SK-N-SH (cell line): ENCODE measurements at regions not wholly inside any gene's neighbourhood (a gene's known extent, or its start where the extent isn't known, plus 50 kb on each side); places are given as distances from the start of the nearest gene placed in this dataset.
"Not testable (repeated sequence)": the region's sequence is repeated elsewhere in the genome, so short reads cannot be mapped to it uniquely, and the experiment has no call there.

ENCODE experiments used
- CTCF ChIA-PET: fragments of 300-600, 350-600 bp; formaldehyde crosslinking; extraction: SDS; loops from one replicate; lab custom pipeline; 2021; lab: Yijun Ruan, JAX
- POLR2A ChIA-PET: fragments of 350-600 bp; sonication (Branson Sonifier 250); formaldehyde crosslinking; extraction: SDS; loops from one replicate; lab custom pipeline; 2020; ENCODE audit warnings: antibody characterized with exemption, inconsistent platforms; lab: Yijun Ruan, JAX
- DNase-seq: peaks from one replicate; pipeline ENCODE4 v3.0.0; 2012
- H2AFZ ChIP-seq: fragments of 200-600 bp; sonication (generic); 2 replicates; pipeline ENCODE4 v1.8.1; 2016; ENCODE audit warnings: antibody characterized with exemption, mild to moderate bottlenecking, low read depth
- H3F3A ChIP-seq: fragments of 200-600 bp; sonication (generic); replicated peaks from 2 replicates; pipeline ENCODE3; 2016; ENCODE audit warnings: antibody characterized with exemption, mild to moderate bottlenecking; ENCODE audit not compliant: insufficient read depth
- H3K27ac ChIP-seq, 2 experiments: fragments of 200-500 bp in 1 of 2; fragments of 200-600 bp in 1 of 2; sonication (Bioruptor generic) in 1 of 2; sonication (generic), shearing (Covaris generic) in 1 of 2; 2 replicates each; pipeline versions ENCODE4 v1.5.1 to v1.6.1; 2014 to 2016; ENCODE audit warnings: low read depth in 2 of 2, inconsistent platforms in 1 of 2, low read length in 1 of 2, mild to moderate bottlenecking in 1 of 2, mixed read lengths in 1 of 2
- H3K27me3 ChIP-seq: fragments of 200-600 bp; sonication (generic), shearing (Covaris generic); 2 replicates; pipeline ENCODE4 v1.6.1; 2016; ENCODE audit warnings: mixed run types; ENCODE audit not compliant: insufficient read depth
- H3K36me3 ChIP-seq, 2 experiments: fragments of 200-500 bp in 1 of 2; fragments of 200-600 bp in 1 of 2; sonication (Bioruptor generic) in 1 of 2; sonication (generic) in 1 of 2; replicated peaks in 1 of 2; 2 replicates each; pipeline versions ENCODE3 to v1.5.1; 2014 to 2016; ENCODE audit warnings: low read length in 1 of 2, mild to moderate bottlenecking in 1 of 2; ENCODE audit not compliant: insufficient read depth in 2 of 2, control insufficient read depth in 1 of 2
- H3K4me1 ChIP-seq, 2 experiments: fragments of 200-500 bp in 1 of 2; fragments of 200-600 bp in 1 of 2; sonication (Bioruptor generic) in 1 of 2; sonication (generic), shearing (Covaris generic) in 1 of 2; 2 replicates each; pipeline versions ENCODE4 v1.5.1 to v1.6.1; 2014 to 2016; ENCODE audit warnings: low read depth in 1 of 2, low read length in 1 of 2, mixed run types in 1 of 2; ENCODE audit not compliant: insufficient read depth in 2 of 2, control insufficient read depth in 1 of 2
- H3K4me2 ChIP-seq: fragments of 200-600 bp; sonication (generic), shearing (Covaris generic); 2 replicates; pipeline ENCODE4 v1.6.1; 2017; ENCODE audit warnings: mixed run types
- H3K4me3 ChIP-seq, 2 experiments: fragments of 200-500 bp in 1 of 2; fragments of 200-600 bp in 1 of 2; sonication (Bioruptor generic) in 1 of 2; sonication (generic), shearing (Covaris generic) in 1 of 2; 2 replicates each; pipeline versions ENCODE4 v1.5.1 to v1.8.1; 2014 to 2016; ENCODE audit warnings: low read depth in 2 of 2, inconsistent platforms in 1 of 2, low read length in 1 of 2, mild to moderate bottlenecking in 1 of 2, mixed read lengths in 1 of 2, moderate library complexity in 1 of 2
- H3K79me2 ChIP-seq: fragments of 200-600 bp; sonication (generic); 2 replicates; pipeline ENCODE4 v1.8.1; 2017; ENCODE audit warnings: mild to moderate bottlenecking; ENCODE audit not compliant: insufficient read depth
- H3K9ac ChIP-seq: fragments of 200-600 bp; sonication (generic); 2 replicates; pipeline ENCODE4 v1.6.1; 2017; ENCODE audit warnings: mixed run types
- H3K9me2 ChIP-seq: fragments of 200-600 bp; sonication (generic); 2 replicates; pipeline ENCODE4 v1.6.1; 2017; ENCODE audit warnings: mixed run types
- H3K9me3 ChIP-seq: fragments of 200-600 bp; sonication (generic); 2 replicates; pipeline ENCODE4 v1.6.1; 2017; ENCODE audit warnings: mixed run types, mild to moderate bottlenecking, moderate library complexity
- H4K20me1 ChIP-seq: fragments of 200-600 bp; sonication (generic); 2 replicates; pipeline ENCODE4 v1.6.1; 2017; ENCODE audit warnings: mild to moderate bottlenecking, mixed run types; ENCODE audit not compliant: insufficient read depth
- CTCF ChIP-seq: fragments of 200-600 bp; sonication (generic); IDR thresholded peaks from 2 replicates; pipeline ENCODE4 v1.6.1; 2017; ENCODE audit warnings: antibody characterized with exemption, mild to moderate bottlenecking, moderate library complexity
- ELF1 ChIP-seq: IDR thresholded peaks from 2 replicates; pipeline ENCODE4 v1.4.0; 2012
- EP300 ChIP-seq, 2 experiments: IDR thresholded peaks; 2 replicates each; pipeline versions ENCODE4 v1.4.0 to v1.6.1; 2012; ENCODE audit warnings: borderline replicate concordance in 1 of 2, low read depth in 1 of 2, low read length in 1 of 2
- FOSL2 ChIP-seq: IDR thresholded peaks from 2 replicates; pipeline ENCODE4 v1.4.0; 2012; ENCODE audit warnings: low read depth, mild to moderate bottlenecking, moderate library complexity, borderline replicate concordance
- FOXJ3 ChIP-seq: sonication (generic); formaldehyde crosslinking; IDR thresholded peaks from 2 replicates; pipeline ENCODE4 v1.5.1; 2020; ENCODE audit warnings: mild to moderate bottlenecking, missing genetic modification reagents
- GABPA ChIP-seq: IDR thresholded peaks from 2 replicates; pipeline ENCODE4 v1.4.0; 2012; ENCODE audit warnings: low read depth, mild to moderate bottlenecking
- JUND ChIP-seq: IDR thresholded peaks from 2 replicates; pipeline ENCODE4 v1.4.0; 2012
- MXI1 ChIP-seq: IDR thresholded peaks from 2 replicates; pipeline ENCODE4 v1.6.1; 2012; ENCODE audit warnings: mild to moderate bottlenecking, low read depth, low read length, improper control_type of control experiment
- NFIC ChIP-seq: IDR thresholded peaks from 2 replicates; pipeline ENCODE4 v1.4.0; 2012; ENCODE audit warnings: borderline replicate concordance
- NRF1 ChIP-seq: IDR thresholded peaks from 2 replicates; pipeline ENCODE4 v1.6.1; 2012; ENCODE audit warnings: low read depth, mild to moderate bottlenecking, low read length
- RAD21 ChIP-seq: IDR thresholded peaks from 2 replicates; pipeline ENCODE4 v1.6.1; 2012; ENCODE audit warnings: mild to moderate bottlenecking, low read length
- RCOR1 ChIP-seq: fragments of 150-350 bp; IDR thresholded peaks from 2 replicates; pipeline ENCODE4 v1.6.1; 2017; ENCODE audit warnings: antibody characterized with exemption, low read length
- TAF1 ChIP-seq: IDR thresholded peaks from 2 replicates; pipeline ENCODE4 v1.6.1; 2012; ENCODE audit warnings: low read depth, mild to moderate bottlenecking, low read length, moderate library complexity, borderline replicate concordance
- USF1 ChIP-seq: IDR thresholded peaks from 2 replicates; pipeline ENCODE4 v1.4.0; 2012; ENCODE audit warnings: low read depth, borderline replicate concordance
- ZBTB33 ChIP-seq: IDR thresholded peaks from 2 replicates; pipeline ENCODE4 v1.4.0; 2012; ENCODE audit warnings: low read depth, borderline replicate concordance
- WGBS: methylation state at CpG from one replicate; pipeline ENCODE4 v1.1.6; 2017; ENCODE audit warnings: low lambda C conversion rate; 5-methylcytosine and 5-hydroxymethylcytosine counted together

GRCh38 chr13:50468849-50469669, 374.4 kb downstream of the DLEU7 start:
- Histone ChIP-seq H3K4me1 (no peaks in the 10 kb centered on the region), H3K36me3 (no peaks in the 10 kb centered on the region), H3K9me2 (no peaks in the 10 kb centered on the region), H3K27ac (no peak overlapping the region), H3K9ac (no peak overlapping the region), H3K9me3 (no peaks in the 10 kb centered on the region), H3K79me2 (no peaks in the 10 kb centered on the region), H3K27me3 (no peaks in the 10 kb centered on the region), H3F3A (no peaks in the 10 kb centered on the region), H4K20me1 (no peaks in the 10 kb centered on the region), H3K4me2 (no peak overlapping the region), H3K4me3 (no peak overlapping the region), H2AFZ (no peak overlapping the region)
- ChIA-PET CTCF (no interaction called here), POLR2A (no interaction called here)
- no peak for DNase-seq
- WGBS = 72% methylated on average over 13 of the region's 13 CpGs
- TF ChIP-seq RCOR1 = no peak
- no peak for TF ChIP-seq RAD21
- TF ChIP-seq CTCF = no peak
- no peak for TF ChIP-seq EP300 (IDR thresholded peaks at IDR 0.05; ENCODE audit: borderline replicate concordance in 1 of 2, low read depth in 1 of 2, low read length in 1 of 2)
- TF ChIP-seq TAF1 = no peak
- no peak for TF ChIP-seq FOXJ3
- no peak for TF ChIP-seq FOSL2
- no peak for TF ChIP-seq GABPA
- TF ChIP-seq JUND = no peak
- no peak for TF ChIP-seq MXI1
- TF ChIP-seq USF1 = no peak
- no peak for TF ChIP-seq NFIC
- no peak for TF ChIP-seq ELF1
- no peak for TF ChIP-seq ZBTB33
- TF ChIP-seq NRF1 = no peak

- H3K79me2 ChIP-seq, H3K9ac ChIP-seq, H3K27me3 ChIP-seq, H3F3A ChIP-seq, H3K4me2 ChIP-seq, H3K9me3 ChIP-seq, H2AFZ ChIP-seq, H3K27ac ChIP-seq, H3K4me3 ChIP-seq, H3K4me1 ChIP-seq, CTCF ChIA-PET, H3K36me3 ChIP-seq, POLR2A ChIA-PET, DNase-seq, H3K9me2 ChIP-seq, H4K20me1 ChIP-seq: not testable (repeated sequence)
- WGBS = 62% methylated on average over 2 of the region's 3 CpGs
Observed at GRCh38 chr13:50473050-50473449, 370.4 kb downstream of the DLEU7 start.
